ENCODE measurements at regions not wholly inside any gene's neighbourhood (a gene's known extent, or its start where the extent isn't known, plus 50 kb on each side); places are given as distances from the start of the nearest gene placed in this dataset.
"Not testable (repeated sequence)": the region's sequence is repeated elsewhere in the genome, so short reads cannot be mapped to it uniquely, and the experiment has no call there.

GRCh38 chr4:187504974-187505797 lies 490.4 kb upstream of the ZFP42 start:
- TF ChIP-seq CTCF (conservative IDR thresholded peaks at IDR 0.05; ENCODE audit: low read depth, low read length), result no peak
- H3K4me3 ChIP-seq (ENCODE audit: low read depth, low read length), result no peak overlapping the region
- no peak for DNase-seq (ENCODE audit: low read depth)

- not testable (repeated sequence) for H3K4me3 ChIP-seq (ENCODE audit: low read depth, low read length); DNase-seq (ENCODE audit: low read depth)
Observed at GRCh38 chr4:187505798-187506141, 489.8 kb upstream of the ZFP42 start.

GRCh38 chr4:187516224-187516623 lies 479.3 kb upstream of the ZFP42 start:
- no peak for DNase-seq (ENCODE audit: low read depth)
- TF ChIP-seq CTCF (conservative IDR thresholded peaks at IDR 0.05; ENCODE audit: low read depth, low read length), result no peak
- no peak overlapping the region for H3K4me3 ChIP-seq (ENCODE audit: low read depth, low read length)

GRCh38 chr4:187541666-187542065 lies 453.9 kb upstream of the ZFP42 start:
- no peak for DNase-seq (ENCODE audit: low read depth)

GRCh38 chr4:187544461-187545053 lies 451.0 kb upstream of the ZFP42 start:
- H3K4me3 ChIP-seq (ENCODE audit: low read depth, low read length), result no peak overlapping the region
- no peak for TF ChIP-seq CTCF (conservative IDR thresholded peaks at IDR 0.05; ENCODE audit: low read depth, low read length)
- no peak for DNase-seq (ENCODE audit: low read depth)

More at GRCh38 chr4:187541666-187542065, 453.9 kb upstream of the ZFP42 start:
- no peak overlapping the region for H3K4me3 ChIP-seq (ENCODE audit: low read depth, low read length)
- no peak for TF ChIP-seq CTCF (conservative IDR thresholded peaks at IDR 0.05; ENCODE audit: low read depth, low read length)

GRCh38 chr4:187547316-187547715 lies 448.3 kb upstream of the ZFP42 start:
- peak; percentile 49 for DNase-seq (ENCODE audit: low read depth)
- TF ChIP-seq CTCF (conservative IDR thresholded peaks at IDR 0.05; ENCODE audit: low read depth, low read length), result no peak
- peak overlapping the region; percentile 9 for H3K4me3 ChIP-seq (ENCODE audit: low read depth, low read length)

- TF ChIP-seq CTCF (conservative IDR thresholded peaks at IDR 0.05; ENCODE audit: low read depth, low read length), result no peak
- H3K4me3 ChIP-seq (ENCODE audit: low read depth, low read length), result no peak overlapping the region
- DNase-seq (ENCODE audit: low read depth), result no peak
Observed at GRCh38 chr4:187550256-187550950, 445.2 kb upstream of the ZFP42 start.
